SK-N-MC (cell line): ENCODE measurements at regions not wholly inside any gene's neighbourhood (a gene's known extent, or its start where the extent isn't known, plus 50 kb on each side); places are given as distances from the start of the nearest gene placed in this dataset.

ENCODE experiments used
- EZH2 ChIP-seq: fragments of 200-600 bp; sonication (generic); IDR thresholded peaks from one replicate; pipeline ENCODE4 v1.6.1; 2017; ENCODE audit warnings: antibody characterized with exemption
- FOXP2 ChIP-seq: optimal IDR thresholded peaks from 2 replicates; pipeline ENCODE3; 2011; ENCODE audit warnings: mild to moderate bottlenecking, moderate library complexity; ENCODE audit not compliant: insufficient read depth; ENCODE audit errors: extremely low read length, control extremely low read depth
- POLR2AphosphoS5 ChIP-seq: IDR thresholded peaks from 2 replicates; pipeline ENCODE4 v1.6.1; 2012; ENCODE audit warnings: mild to moderate bottlenecking, low read depth, low read length, borderline replicate concordance

DNA sequence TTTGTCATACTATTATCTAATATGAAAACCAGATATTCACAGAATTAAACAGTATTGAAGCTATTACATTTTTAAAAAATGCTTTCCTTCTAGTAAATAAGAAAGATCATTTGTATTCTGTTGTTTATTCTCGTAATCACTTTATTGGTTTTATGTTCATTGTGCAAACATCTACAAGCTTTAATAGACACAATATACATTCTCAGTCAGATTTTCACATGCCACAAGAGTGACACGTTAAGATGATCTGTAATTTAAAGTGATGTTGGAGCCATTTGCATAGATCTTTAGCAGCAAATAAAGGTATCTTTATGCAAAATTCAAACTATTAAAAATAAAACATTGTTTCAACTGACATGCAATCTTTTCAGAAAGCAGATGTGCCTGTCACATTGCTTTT is 469.9 kb downstream of the PCDH11X start:
- no peak for TF ChIP-seq POLR2AphosphoS5
- TF ChIP-seq EZH2: no peak
- no peak for TF ChIP-seq FOXP2
